ENCODE measurements at regions not wholly inside any gene's neighbourhood (a gene's known extent, or its start where the extent isn't known, plus 50 kb on each side); places are given as distances from the start of the nearest gene placed in this dataset.

GRCh38 chr2:10212827-10213226, 89.9 kb upstream of the HPCAL1 start:
- TF ChIP-seq CTCF (IDR thresholded peaks at IDR 0.05) = no peak
- no peak for TF ChIP-seq POLR2A (IDR thresholded peaks at IDR 0.05)
